Adrenal gland (tissue), 5 donors: ENCODE measurements at regions not wholly inside any gene's neighbourhood (a gene's known extent, or its start where the extent isn't known, plus 50 kb on each side); places are given as distances from the start of the nearest gene placed in this dataset.

Experiments used
- POLR2A ChIP-seq, 2 donors: fragments of 450-650 bp; IDR thresholded peaks; one replicate each; pipeline ENCODE4 v1.6.1; 2017; ENCODE audit warnings: antibody characterized with exemption in 2 of 2, mild to moderate bottlenecking in 2 of 2, moderate library complexity in 1 of 2
- TF ChIP-seq, protein P1 (sequence below), 6 experiments: fragments of 450-650 bp in 4 of 6; fragments of 200-600 bp in 2 of 6; sonication (generic) in 1 of 6; IDR thresholded peaks; 1 replicate in 5 of 6; 2 replicates in 1 of 6; pipeline versions ENCODE4 v1.5.1 to v1.8.0; 2016 to 2021; ENCODE audit warnings: antibody characterized with exemption in 6 of 6, mild to moderate bottlenecking in 2 of 6, moderate library complexity in 1 of 6
- donor health status: DM: no; HTN: no; CAD: no.

DNA sequence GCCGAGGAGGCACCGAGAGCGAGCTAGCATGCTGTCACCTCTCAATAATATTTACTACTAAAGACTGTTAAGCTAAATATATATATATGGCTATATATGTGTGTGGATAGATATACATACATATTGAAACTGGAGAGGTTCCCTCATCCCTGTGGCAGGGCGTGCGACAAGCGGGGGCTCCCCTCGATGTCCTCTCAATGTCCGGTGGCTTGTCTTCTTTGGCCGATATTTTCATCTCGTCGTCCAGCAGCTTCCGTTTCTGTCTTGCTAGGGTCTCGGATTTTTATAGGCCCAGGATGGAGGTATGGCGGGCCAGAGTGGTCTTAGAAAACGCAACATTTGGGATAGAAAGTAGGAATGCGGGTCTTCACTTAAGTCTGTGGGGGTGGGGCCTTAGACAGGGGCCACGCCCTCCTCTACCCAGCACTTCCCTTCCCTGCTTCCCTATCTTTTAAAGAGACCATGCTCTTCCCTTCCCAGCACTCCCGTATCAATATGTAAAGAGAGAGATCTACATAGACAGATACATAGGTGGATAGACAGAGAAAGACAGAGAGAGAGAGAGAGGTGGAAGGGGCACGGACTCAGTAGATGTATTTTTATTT lies 866.8 kb downstream of the DSC3 start:
- no peak for TF ChIP-seq POLR2A (IDR thresholded peaks at IDR 0.05)
- TF ChIP-seq, protein P1, sequence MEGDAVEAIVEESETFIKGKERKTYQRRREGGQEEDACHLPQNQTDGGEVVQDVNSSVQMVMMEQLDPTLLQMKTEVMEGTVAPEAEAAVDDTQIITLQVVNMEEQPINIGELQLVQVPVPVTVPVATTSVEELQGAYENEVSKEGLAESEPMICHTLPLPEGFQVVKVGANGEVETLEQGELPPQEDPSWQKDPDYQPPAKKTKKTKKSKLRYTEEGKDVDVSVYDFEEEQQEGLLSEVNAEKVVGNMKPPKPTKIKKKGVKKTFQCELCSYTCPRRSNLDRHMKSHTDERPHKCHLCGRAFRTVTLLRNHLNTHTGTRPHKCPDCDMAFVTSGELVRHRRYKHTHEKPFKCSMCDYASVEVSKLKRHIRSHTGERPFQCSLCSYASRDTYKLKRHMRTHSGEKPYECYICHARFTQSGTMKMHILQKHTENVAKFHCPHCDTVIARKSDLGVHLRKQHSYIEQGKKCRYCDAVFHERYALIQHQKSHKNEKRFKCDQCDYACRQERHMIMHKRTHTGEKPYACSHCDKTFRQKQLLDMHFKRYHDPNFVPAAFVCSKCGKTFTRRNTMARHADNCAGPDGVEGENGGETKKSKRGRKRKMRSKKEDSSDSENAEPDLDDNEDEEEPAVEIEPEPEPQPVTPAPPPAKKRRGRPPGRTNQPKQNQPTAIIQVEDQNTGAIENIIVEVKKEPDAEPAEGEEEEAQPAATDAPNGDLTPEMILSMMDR (IDR thresholded peaks at IDR 0.05), result no peak
